ENCODE measurements at regions not wholly inside any gene's neighbourhood (a gene's known extent, or its start where the extent isn't known, plus 50 kb on each side); places are given as distances from the start of the nearest gene placed in this dataset.

- no peak for TF ChIP-seq RERE (CRISPR knock-in tag; IDR thresholded peaks at IDR 0.05; ENCODE audit: low read depth)
- no peak for TF ChIP-seq ZFY (CRISPR knock-in tag; IDR thresholded peaks at IDR 0.05)
- no peak for TF ChIP-seq ZNF766 (CRISPR knock-in tag; IDR thresholded peaks at IDR 0.05; ENCODE audit: borderline replicate concordance)
- no peak for TF ChIP-seq TBX2 (CRISPR knock-in tag; IDR thresholded peaks at IDR 0.05; ENCODE audit: borderline replicate concordance)
- no peak for TF ChIP-seq BORCS8-MEF2B (CRISPR knock-in tag; IDR thresholded peaks at IDR 0.05)
- TF ChIP-seq CBX5 (CRISPR knock-in tag; IDR thresholded peaks at IDR 0.05; ENCODE audit: borderline replicate concordance): no peak
- no peak for TF ChIP-seq ZBTB4 (CRISPR knock-in tag; IDR thresholded peaks at IDR 0.05; ENCODE audit: borderline replicate concordance)
Observed at GRCh38 chr6:9999796-10000195, 415.1 kb downstream of the TFAP2A start (continued).

Data from HepG2 (cell line).